ENCODE measurements at regions not wholly inside any gene's neighbourhood (a gene's known extent, or its start where the extent isn't known, plus 50 kb on each side); places are given as distances from the start of the nearest gene placed in this dataset.

DNA sequence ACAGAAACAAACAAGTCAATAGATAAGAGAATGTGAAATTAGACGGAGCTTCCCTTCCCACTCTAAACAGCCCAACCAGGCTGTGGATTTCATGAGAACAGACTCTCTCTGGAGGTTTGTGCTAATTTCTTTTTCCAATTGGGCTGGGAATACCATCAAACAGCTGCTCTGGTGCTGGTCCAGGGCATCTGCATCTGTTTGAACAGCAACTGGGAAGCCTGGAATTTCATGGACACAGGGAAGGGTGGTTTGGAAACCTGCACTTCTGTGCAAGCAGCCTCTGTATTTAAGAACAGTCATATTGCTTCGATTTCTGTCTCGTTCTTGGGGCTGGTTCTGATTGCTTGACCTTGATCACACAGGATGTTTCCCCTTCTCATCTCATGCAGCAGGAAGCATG is 88.7 kb downstream of the FOXL1 start:
- TF ChIP-seq CTCF (IDR thresholded peaks at IDR 0.05), result no peak
- TF ChIP-seq POLR2A (IDR thresholded peaks at IDR 0.05), result no peak

Measured in ovary (tissue), 3 donors.